PFSK-1 (cell line): ENCODE measurements at regions not wholly inside any gene's neighbourhood (a gene's known extent, or its start where the extent isn't known, plus 50 kb on each side); places are given as distances from the start of the nearest gene placed in this dataset.

Experiments
- FOXP2 ChIP-seq: optimal IDR thresholded peaks from 2 replicates; pipeline ENCODE3; 2011; ENCODE audit warnings: borderline replicate concordance, control low read depth, inconsistent platforms; ENCODE audit not compliant: insufficient read depth; ENCODE audit errors: extremely low read length, extremely low read depth
- POLR2AphosphoS5 ChIP-seq: IDR thresholded peaks from 2 replicates; pipeline ENCODE4 v1.6.1; 2012; ENCODE audit warnings: low read depth, mild to moderate bottlenecking, control low read depth, low read length, moderate library complexity
- SIN3A ChIP-seq: IDR thresholded peaks from 2 replicates; pipeline ENCODE4 v1.6.1; 2012; ENCODE audit warnings: mild to moderate bottlenecking, low read length, moderate library complexity, borderline replicate concordance; ENCODE audit not compliant: insufficient read depth
- TAF1 ChIP-seq: IDR thresholded peaks from 2 replicates; pipeline ENCODE4 v1.6.1; 2012; ENCODE audit warnings: low read length, control low read depth, borderline replicate concordance; ENCODE audit not compliant: insufficient read depth
- TF ChIP-seq, protein P1 (sequence below), 2 experiments: IDR thresholded peaks; 2 replicates each; pipeline versions ENCODE4 v1.6.1 to v1.8.0; 2011 to 2012; ENCODE audit warnings: low read depth in 2 of 2, low read length in 2 of 2, control low read depth in 1 of 2, inconsistent platforms in 1 of 2, mild to moderate bottlenecking in 1 of 2, moderate library complexity in 1 of 2; ENCODE audit not compliant: insufficient read depth in 1 of 2

DNA sequence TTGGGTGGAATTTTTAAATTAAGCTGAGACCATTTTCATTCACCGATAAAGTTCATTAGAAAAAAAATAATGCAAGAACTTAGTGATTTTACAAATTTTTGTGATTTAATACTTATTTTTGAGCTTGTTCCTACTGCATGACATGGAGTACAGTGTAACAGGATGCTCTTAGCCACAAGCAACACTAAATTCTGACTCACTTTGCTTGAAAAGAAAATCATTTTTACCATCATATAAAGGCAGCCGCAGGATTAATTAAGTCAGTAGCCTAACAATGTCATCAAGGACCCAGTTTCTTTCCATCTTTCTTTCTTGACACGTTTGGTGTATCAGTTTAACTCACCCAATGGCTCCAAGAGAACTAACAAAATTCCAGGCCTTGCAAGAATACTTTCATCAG lies 540.3 kb upstream of the LUZP2 start:
- no peak for TF ChIP-seq FOXP2
- TF ChIP-seq TAF1 = no peak
- TF ChIP-seq, protein P1, sequence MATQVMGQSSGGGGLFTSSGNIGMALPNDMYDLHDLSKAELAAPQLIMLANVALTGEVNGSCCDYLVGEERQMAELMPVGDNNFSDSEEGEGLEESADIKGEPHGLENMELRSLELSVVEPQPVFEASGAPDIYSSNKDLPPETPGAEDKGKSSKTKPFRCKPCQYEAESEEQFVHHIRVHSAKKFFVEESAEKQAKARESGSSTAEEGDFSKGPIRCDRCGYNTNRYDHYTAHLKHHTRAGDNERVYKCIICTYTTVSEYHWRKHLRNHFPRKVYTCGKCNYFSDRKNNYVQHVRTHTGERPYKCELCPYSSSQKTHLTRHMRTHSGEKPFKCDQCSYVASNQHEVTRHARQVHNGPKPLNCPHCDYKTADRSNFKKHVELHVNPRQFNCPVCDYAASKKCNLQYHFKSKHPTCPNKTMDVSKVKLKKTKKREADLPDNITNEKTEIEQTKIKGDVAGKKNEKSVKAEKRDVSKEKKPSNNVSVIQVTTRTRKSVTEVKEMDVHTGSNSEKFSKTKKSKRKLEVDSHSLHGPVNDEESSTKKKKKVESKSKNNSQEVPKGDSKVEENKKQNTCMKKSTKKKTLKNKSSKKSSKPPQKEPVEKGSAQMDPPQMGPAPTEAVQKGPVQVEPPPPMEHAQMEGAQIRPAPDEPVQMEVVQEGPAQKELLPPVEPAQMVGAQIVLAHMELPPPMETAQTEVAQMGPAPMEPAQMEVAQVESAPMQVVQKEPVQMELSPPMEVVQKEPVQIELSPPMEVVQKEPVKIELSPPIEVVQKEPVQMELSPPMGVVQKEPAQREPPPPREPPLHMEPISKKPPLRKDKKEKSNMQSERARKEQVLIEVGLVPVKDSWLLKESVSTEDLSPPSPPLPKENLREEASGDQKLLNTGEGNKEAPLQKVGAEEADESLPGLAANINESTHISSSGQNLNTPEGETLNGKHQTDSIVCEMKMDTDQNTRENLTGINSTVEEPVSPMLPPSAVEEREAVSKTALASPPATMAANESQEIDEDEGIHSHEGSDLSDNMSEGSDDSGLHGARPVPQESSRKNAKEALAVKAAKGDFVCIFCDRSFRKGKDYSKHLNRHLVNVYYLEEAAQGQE (IDR thresholded peaks at IDR 0.05; ENCODE audit: insufficient read depth in 1 of 2, low read depth in 2 of 2, low read length in 2 of 2) = no peak
- no peak for TF ChIP-seq POLR2AphosphoS5
- TF ChIP-seq SIN3A = no peak

DNA sequence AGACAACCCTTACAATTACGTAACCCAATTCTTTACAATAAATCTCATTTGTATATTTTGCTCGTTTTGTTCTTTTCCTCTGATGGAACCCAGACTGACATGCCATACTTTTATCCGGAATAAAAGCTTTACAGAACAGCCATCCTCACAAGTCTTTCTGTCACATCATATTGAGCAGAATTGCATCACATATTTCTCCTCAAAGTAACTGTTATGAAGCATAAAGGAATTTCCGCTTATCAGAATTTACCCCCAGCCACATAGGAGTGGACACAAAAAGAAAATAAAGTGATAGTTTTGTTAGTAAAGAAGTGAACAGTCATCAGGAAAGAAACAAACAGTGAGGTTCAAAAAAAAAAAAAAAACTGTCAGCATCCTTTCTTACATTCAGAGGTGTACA lies 539.5 kb upstream of the LUZP2 start:
- TF ChIP-seq, protein P1 (IDR thresholded peaks at IDR 0.05; ENCODE audit: insufficient read depth in 1 of 2, low read depth in 2 of 2, low read length in 2 of 2) = no peak
- TF ChIP-seq FOXP2 = no peak
- TF ChIP-seq TAF1 = no peak
- TF ChIP-seq SIN3A = no peak

DNA sequence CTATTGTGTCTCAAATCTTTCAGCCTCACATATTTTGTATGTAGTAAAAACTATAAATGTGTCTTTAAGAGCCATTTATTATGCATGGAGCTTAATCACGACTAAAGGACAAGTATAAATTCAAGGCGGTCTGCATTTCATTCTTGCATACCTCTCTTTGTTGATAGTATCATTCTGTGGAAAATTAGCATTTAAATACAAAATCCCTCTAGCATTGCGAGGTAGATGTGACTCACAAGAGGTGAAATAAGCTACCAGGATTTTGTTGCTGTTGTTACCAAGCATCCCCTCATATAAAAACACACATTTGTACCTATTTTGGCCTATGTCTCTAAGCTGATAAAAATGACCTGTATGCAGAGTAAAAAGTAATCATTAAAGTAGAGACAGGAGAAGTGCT lies 537.4 kb upstream of the LUZP2 start:
- TF ChIP-seq POLR2AphosphoS5 (no peak), SIN3A (no peak), TAF1 (no peak), FOXP2 (no peak)
- TF ChIP-seq, protein P1 (IDR thresholded peaks at IDR 0.05; ENCODE audit: insufficient read depth in 1 of 2, low read depth in 2 of 2, low read length in 2 of 2) = no peak

DNA sequence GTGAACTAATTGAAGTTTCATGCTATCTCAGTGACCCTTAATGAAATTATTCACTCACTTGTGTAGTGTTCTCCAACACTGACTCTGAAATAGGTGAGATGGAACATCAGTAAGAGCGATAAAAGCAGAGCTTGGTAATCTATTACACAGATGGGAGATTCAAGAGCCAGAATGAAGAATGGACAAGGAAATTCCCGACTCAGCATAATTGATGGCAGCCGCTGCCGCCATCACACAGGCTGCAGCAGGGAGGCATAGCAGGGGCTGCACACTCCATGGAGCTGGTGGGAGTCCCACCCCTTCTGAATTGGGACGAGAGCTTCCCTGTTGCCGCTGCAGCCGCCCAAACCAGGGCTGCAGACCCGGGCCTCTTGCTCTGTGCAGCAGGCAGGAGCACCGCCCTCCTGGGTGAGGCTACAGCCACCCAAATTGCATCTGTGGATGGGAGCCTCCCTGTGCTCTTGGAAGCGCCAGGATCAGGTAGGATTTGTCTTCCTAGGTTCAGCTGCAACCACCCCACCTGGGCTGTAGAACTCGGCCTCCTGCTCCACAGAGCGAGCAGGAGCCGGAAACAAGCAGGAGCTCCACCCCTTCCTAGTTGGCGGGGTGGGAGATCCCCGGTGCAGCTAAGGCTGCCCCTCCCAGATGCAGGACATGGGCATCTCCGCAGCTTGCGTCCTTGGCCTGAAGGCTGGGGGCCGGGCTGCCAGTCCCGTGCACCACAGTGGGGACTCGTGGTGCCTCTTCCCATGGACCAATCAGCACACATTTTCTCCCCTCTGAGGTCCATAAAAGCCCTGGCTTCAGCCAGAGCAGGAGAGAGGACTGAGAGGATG lies 535.1 kb upstream of the LUZP2 start:
- TF ChIP-seq FOXP2 (no peak), POLR2AphosphoS5 (no peak), SIN3A (no peak), TAF1 (no peak)
- TF ChIP-seq, protein P1 (IDR thresholded peaks at IDR 0.05; ENCODE audit: insufficient read depth in 1 of 2, low read depth in 2 of 2, low read length in 2 of 2) = no peak

DNA sequence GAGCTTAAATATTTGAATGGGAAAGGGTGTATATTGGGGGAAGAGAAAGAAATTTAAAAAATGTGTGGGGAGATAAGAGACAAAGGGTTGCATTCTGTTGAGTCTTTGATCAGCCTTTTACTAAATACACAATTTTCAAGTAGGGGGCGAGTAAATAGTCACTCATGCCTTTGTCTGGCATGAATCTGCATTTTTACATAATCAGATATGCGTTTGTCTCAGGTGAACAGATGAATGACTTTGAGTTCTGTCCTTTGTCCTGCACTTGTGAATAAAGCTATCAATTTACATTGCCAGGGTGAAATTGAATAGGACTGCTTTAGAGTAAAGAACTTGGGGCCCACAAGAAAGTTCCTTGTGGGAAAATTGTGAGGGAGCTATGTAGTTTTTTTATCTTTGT lies 523.6 kb upstream of the LUZP2 start:
- TF ChIP-seq SIN3A (no peak), FOXP2 (no peak), POLR2AphosphoS5 (no peak), TAF1 (no peak)
- TF ChIP-seq, protein P1 (IDR thresholded peaks at IDR 0.05; ENCODE audit: insufficient read depth in 1 of 2, low read depth in 2 of 2, low read length in 2 of 2) = no peak
